Mucosa of rectum (tissue), 2 donors: ENCODE measurements at regions not wholly inside any gene's neighbourhood (a gene's known extent, or its start where the extent isn't known, plus 50 kb on each side); places are given as distances from the start of the nearest gene placed in this dataset.

Source experiments
- H3K27ac ChIP-seq, 2 donors: one replicate each; pipeline ENCODE4 v1.7.0; 2013; ENCODE audit warnings: inconsistent platforms in 2 of 2, low read depth in 2 of 2, low read length in 2 of 2
- H3K27me3 ChIP-seq, 2 donors: one replicate each; pipeline ENCODE4 v1.7.0; 2013; ENCODE audit warnings: low read length in 2 of 2; ENCODE audit not compliant: control insufficient read depth in 2 of 2, insufficient read depth in 2 of 2
- H3K36me3 ChIP-seq, 2 donors: one replicate each; pipeline ENCODE4 v1.7.0; 2013; ENCODE audit warnings: low read length in 2 of 2; ENCODE audit not compliant: control insufficient read depth in 2 of 2, insufficient read depth in 2 of 2
- H3K4me1 ChIP-seq, 2 donors: one replicate each; pipeline ENCODE4 v1.7.0; 2013; ENCODE audit warnings: low read length in 2 of 2, mild to moderate bottlenecking in 1 of 2; ENCODE audit not compliant: control insufficient read depth in 2 of 2, insufficient read depth in 2 of 2
- H3K4me3 ChIP-seq, 2 donors: one replicate each; pipeline ENCODE4 v1.7.0; 2013; ENCODE audit warnings: low read length in 2 of 2
- H3K9ac ChIP-seq, 2 donors: one replicate each; pipeline ENCODE4 v1.7.0; 2013; ENCODE audit warnings: low read length in 2 of 2, low read depth in 1 of 2, mild to moderate bottlenecking in 1 of 2
- H3K9me3 ChIP-seq, 2 donors: one replicate each; pipeline ENCODE4 v1.7.0; 2013; ENCODE audit warnings: low read length in 2 of 2; ENCODE audit not compliant: control insufficient read depth in 2 of 2
- donor health status: healthy.
- donor health status: Normal muscosa, but diverticular disease.

DNA sequence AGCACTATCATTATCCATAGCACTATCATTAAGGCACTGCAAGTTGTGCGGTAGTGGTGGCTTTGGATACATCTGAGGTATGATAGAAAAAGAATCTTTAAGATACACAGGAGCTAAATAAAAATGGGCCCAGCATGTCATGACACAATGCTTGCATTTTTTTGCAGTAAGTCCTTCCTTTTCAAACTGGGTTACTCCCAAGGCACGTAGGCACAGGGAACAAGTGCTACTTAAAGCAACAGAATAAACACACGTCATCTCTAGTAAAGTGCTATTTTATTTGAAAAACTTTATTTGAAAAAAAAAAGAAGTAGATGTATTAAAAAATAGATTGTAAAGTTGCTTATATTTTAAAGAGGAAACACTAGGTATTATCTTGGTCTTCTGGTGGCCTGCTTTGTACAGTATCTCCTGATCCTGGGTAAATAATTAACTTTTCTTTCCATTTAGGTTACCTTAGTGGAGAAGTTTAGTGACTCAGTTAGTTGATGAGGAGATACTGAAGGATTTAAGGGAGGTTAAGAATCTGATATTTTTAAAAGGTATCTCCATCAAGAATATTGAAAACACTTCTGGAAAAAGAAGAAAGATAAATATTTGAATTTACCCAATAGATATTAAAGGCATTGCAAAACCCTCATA lies 129.6 kb downstream of the EDN1 start:
- H3K4me1 ChIP-seq: peaks cover 0 to 2% of the 10 kb centered on the region in 2 donors
- H3K27ac ChIP-seq: no peak overlapping the region
- H3K27me3 ChIP-seq: no peaks in the 10 kb centered on the region
- H3K4me3 ChIP-seq: no peak overlapping the region
- no peak overlapping the region for H3K9ac ChIP-seq
- no peaks in the 10 kb centered on the region for H3K36me3 ChIP-seq
- H3K9me3 ChIP-seq: no peaks in the 10 kb centered on the region

DNA sequence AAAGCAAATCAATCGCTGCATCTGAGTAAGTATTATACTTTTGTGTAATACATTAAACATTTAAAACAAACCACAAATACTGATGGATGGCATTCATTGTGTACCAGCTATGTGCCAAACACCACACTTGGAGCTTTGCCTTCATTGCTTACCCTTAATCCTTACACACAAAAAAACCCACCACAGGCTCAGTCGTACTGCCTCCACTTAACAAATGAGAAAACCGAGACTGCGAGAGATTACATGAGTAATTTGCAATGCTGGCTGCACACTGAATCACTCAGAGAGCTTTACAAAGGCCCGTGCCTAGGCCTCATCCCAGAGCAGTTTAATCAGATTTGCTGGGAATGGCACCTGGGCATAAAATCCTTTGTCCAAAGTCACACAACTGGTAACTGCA lies 130.5 kb downstream of the EDN1 start:
- Histone ChIP-seq H3K27ac (no peak overlapping the region), H3K4me1 (peaks cover 0 to 2% of the 10 kb centered on the region in 2 donors), H3K4me3 (no peak overlapping the region), H3K27me3 (no peaks in the 10 kb centered on the region), H3K9me3 (no peaks in the 10 kb centered on the region), H3K36me3 (no peaks in the 10 kb centered on the region), H3K9ac (no peak overlapping the region)

DNA sequence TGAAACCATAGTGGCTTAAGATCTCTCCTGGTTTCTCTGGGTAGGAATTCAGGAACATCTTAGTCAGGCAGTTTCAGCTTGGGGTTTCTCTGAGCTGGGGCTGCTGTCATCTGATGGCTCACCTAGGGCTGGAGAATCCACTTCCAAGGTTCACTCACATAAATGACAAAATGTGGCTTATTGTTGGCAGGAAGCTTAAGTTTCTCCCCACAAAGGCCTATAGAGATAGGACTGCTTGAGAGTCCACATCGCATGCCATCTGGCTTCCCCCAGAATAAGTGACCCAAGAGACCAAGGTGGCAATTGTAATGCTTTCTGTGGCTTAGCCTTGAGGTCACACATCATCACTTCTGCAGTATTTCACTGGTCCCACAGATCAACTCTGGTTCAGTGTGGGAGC lies 131.4 kb downstream of the EDN1 start:
- Histone ChIP-seq H3K27ac (no peak overlapping the region), H3K27me3 (no peaks in the 10 kb centered on the region), H3K36me3 (no peaks in the 10 kb centered on the region), H3K9ac (no peak overlapping the region), H3K4me3 (no peak overlapping the region), H3K4me1 (peaks cover 0 to 2% of the 10 kb centered on the region in 2 donors), H3K9me3 (no peaks in the 10 kb centered on the region)

DNA sequence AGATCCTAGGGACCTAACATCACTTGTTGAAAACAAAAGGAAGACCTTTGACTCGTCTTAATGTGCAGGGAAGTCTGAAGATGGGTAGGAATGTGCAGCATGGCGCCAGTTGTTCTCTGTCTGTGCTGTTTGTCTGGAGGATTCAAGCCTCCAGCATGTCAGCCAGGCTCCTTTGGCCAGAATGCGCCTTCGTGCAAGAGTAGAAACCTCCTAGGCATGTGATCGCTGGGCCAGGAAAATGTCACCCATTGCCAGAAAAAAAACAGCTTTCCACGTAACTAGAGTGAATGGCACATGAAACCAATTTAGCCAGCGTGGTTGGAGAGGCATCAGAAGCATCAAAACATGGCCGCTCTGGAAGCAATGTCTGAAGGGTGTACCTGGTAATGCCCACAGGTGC lies 132.7 kb downstream of the EDN1 start:
- Histone ChIP-seq H3K4me3 (no peak overlapping the region), H3K27ac (no peak overlapping the region), H3K9ac (no peak overlapping the region), H3K9me3 (no peaks in the 10 kb centered on the region), H3K36me3 (no peaks in the 10 kb centered on the region), H3K27me3 (no peaks in the 10 kb centered on the region), H3K4me1 (peaks cover 0 to 2% of the 10 kb centered on the region in 2 donors)

DNA sequence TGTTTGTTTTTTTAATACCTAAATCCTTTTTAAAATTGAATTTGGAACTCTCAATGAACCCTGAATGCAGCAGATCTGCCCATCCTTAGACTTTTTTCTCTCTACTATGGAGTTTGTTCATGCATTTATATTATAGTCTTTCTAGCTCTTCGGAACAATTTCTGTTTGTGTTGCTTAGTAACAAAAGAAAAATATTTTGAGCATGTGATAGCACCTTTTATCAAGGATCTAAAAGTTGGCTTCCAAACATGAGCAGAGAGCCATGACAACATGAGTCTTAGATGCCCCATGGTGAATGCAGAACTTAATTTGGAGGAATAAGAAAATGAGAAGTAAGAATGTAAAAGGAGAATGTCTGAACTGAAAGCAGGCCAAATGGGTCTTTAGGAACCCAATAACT lies 133.7 kb downstream of the EDN1 start:
- H3K27me3 ChIP-seq: no peaks in the 10 kb centered on the region
- no peak overlapping the region for H3K9ac ChIP-seq
- H3K36me3 ChIP-seq: no peaks in the 10 kb centered on the region
- no peaks in the 10 kb centered on the region for H3K9me3 ChIP-seq
- H3K4me1 ChIP-seq: peaks cover 0 to 2% of the 10 kb centered on the region in 2 donors
- H3K4me3 ChIP-seq: no peak overlapping the region
- H3K27ac ChIP-seq: no peak overlapping the region

DNA sequence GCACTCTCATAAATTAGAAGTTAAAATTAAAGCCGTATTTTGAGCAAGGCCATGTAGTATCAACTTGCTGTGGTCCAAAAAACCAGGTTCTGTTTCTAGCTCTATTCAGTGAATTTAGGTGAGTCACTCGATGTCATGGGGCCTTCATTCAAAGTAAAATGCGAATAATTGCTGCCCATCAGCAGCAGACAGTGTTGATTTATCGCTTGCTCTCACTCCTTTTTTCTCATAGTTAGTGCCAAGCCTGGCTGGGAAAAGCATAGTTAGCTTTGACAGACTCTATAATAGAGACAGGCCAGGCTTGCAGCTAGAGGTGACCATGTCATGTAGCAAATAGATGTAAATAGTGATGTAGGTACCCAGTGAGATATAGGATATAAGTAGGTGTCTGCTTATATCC lies 136.0 kb downstream of the EDN1 start:
- no peak overlapping the region for H3K27ac ChIP-seq
- no peak overlapping the region for H3K4me3 ChIP-seq
- H3K27me3 ChIP-seq: no peaks in the 10 kb centered on the region
- no peaks in the 10 kb centered on the region for H3K9me3 ChIP-seq
- H3K36me3 ChIP-seq: no peaks in the 10 kb centered on the region
- H3K9ac ChIP-seq: no peak overlapping the region
- no peaks in the 10 kb centered on the region for H3K4me1 ChIP-seq

DNA sequence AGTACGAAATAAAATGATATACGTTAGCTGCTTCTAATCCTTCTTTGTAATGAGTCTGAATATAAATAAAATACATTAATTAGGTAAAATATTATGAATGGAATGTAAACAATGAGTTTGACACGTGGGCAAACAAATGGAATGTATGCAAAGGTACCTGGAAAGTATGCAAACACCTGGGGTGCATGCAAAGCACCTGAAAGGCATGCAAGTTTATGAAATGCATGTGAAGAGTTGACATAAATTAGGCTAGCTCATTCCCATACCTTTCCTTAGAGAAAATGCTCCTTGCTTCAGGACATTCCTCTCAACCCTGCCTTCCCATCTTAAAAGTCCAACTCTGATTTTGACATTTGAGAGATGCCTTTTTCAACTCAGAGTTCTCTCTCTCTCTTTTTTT lies 140.9 kb downstream of the EDN1 start:
- no peaks in the 10 kb centered on the region for H3K4me1 ChIP-seq
- no peaks in the 10 kb centered on the region for H3K27me3 ChIP-seq
- H3K4me3 ChIP-seq: no peak overlapping the region
- H3K9ac ChIP-seq: no peak overlapping the region
- H3K9me3 ChIP-seq: no peaks in the 10 kb centered on the region
- no peak overlapping the region for H3K27ac ChIP-seq
- H3K36me3 ChIP-seq: no peaks in the 10 kb centered on the region

DNA sequence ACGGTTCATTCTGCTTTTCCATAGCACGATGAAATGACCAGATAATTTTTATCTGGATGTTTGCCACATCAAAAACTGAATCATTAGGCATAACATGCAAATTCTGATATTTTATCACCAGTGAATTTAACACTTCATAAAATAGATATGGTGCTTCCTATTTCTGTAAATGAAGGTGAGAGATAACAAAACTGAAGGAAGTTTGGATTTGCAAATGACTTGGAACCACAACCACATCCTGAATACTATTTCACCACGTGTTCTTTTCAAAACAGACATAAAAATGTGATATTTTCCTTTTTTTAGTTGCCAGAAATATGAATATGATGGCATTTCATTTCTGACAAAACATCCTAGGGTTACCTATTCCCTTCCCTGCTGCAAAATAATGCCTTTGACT lies 146.1 kb downstream of the EDN1 start:
- Histone ChIP-seq H3K9me3 (no peaks in the 10 kb centered on the region), H3K36me3 (no peaks in the 10 kb centered on the region), H3K4me1 (peaks cover 0 to 3% of the 10 kb centered on the region in 2 donors), H3K27ac (no peak overlapping the region), H3K27me3 (no peaks in the 10 kb centered on the region), H3K9ac (no peak overlapping the region), H3K4me3 (no peak overlapping the region)

DNA sequence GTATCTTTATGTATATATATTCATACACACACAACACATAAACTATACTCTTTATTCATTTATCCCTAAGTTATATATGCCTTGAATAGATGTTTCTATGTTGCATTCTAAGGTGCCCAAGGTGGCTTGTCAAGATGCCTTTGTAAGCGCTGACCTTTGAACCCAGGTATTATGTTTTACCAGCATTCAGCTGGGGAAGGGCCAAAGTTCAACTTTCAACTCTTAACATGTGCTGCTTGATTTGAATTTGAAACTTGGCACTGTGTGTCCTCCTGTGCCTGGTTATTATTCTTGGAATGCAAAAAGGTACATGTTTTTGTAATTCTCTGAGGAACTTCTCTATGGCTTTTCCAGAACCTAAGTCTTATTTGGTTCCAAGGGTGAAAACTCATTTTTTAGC lies 146.5 kb downstream of the EDN1 start:
- Histone ChIP-seq H3K4me1 (peaks cover 0 to 3% of the 10 kb centered on the region in 2 donors), H3K4me3 (no peak overlapping the region), H3K27me3 (no peaks in the 10 kb centered on the region), H3K9ac (no peak overlapping the region), H3K9me3 (no peaks in the 10 kb centered on the region), H3K36me3 (no peaks in the 10 kb centered on the region), H3K27ac (no peak overlapping the region)

DNA sequence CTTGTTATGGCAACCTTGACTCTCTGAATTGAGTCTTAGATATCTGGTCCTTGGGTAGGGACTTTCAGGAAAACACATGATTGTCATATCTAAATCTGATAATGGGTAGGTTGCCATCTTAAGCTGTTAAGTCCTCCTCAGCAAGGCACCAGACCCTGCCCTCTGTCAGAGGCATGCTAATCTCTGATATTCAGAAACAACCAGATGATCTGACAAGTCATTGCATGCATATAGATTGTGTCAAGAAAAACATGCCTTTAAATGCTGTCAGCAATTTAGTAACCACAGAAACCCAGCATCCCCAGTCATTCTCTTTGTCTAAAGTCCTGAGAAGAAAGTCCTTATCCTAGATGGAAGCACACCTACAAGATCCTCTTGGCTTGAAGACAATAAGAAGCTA lies 149.1 kb downstream of the EDN1 start:
- Histone ChIP-seq H3K4me3 (no peak overlapping the region), H3K27me3 (no peaks in the 10 kb centered on the region), H3K4me1 (peaks cover 0 to 3% of the 10 kb centered on the region in 2 donors), H3K9ac (no peak overlapping the region), H3K36me3 (no peaks in the 10 kb centered on the region), H3K27ac (no peak overlapping the region), H3K9me3 (no peaks in the 10 kb centered on the region)

DNA sequence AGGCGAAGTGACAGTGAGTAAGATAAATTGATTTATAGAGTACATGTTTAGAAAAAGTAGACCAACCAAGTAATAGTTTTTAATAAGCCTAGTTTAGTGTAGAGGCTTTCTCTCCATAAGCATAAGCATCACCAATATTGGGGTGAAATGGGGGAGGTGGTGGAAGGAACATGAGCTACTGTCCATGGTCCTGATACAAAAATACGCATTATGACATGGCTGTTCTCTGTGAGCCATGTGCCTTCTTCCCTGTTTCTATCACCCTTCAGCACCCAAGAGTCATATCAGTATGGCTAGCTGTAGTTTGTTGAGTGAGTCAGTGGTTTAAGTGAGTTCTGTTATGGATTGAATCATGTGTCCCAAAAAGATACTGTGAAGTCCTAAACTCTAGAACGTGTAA lies 150.8 kb downstream of the EDN1 start:
- Histone ChIP-seq H3K4me3 (no peak overlapping the region), H3K27me3 (no peaks in the 10 kb centered on the region), H3K9me3 (no peaks in the 10 kb centered on the region), H3K36me3 (no peaks in the 10 kb centered on the region), H3K27ac (no peak overlapping the region), H3K9ac (no peak overlapping the region), H3K4me1 (peaks cover 0 to 3% of the 10 kb centered on the region in 2 donors)
